ENCODE measurements at regions not wholly inside any gene's neighbourhood (a gene's known extent, or its start where the extent isn't known, plus 50 kb on each side); places are given as distances from the start of the nearest gene placed in this dataset.

DNA sequence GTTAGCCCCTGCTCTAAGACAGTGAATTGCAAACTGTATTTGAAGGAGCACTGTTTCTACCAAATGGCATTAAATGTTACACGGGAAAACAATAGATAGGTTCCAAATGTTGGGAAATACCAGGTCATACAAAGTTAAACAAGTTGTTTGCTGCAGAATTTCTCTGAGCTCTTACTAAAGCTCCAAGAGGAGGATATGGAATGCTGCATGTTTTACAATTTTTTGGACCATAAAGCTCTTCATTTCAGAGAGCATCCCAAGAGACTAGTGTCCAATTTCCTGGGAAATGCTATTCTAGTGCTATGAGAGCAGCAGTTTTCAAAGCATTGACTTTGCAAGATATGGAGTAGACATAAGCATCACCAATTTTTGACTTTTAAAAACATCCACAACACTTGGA is 155.6 kb upstream of the CCDC68 start:
- no peak overlapping the region for H3K9ac ChIP-seq (ENCODE audit: low read length)
- no peaks in the 10 kb centered on the region for H3K4me1 ChIP-seq (ENCODE audit: control insufficient read depth in 1 of 2, insufficient read depth in 2 of 2, low read length in 2 of 2)
- H2AFZ ChIP-seq (ENCODE audit: low read depth, low read length, poor library complexity, severe bottlenecking), result no peak overlapping the region
- intact Hi-C loops (cut with micrococcal nuclease), result no loop called here
- H3K36me3 ChIP-seq (ENCODE audit: control insufficient read depth in 1 of 2, insufficient read depth in 2 of 2, low read length in 2 of 2), result no peaks in the 10 kb centered on the region
- no peaks in the 10 kb centered on the region for H3K79me2 ChIP-seq (ENCODE audit: insufficient read depth, low read length)
- ChIA-PET POLR2A (no interaction called here), CTCF (no interaction called here), RAD21 (ENCODE audit: low non-redundant PET in 1 of 2, low total read pairs in 2 of 2, uncharacterized antibody in 2 of 2, unreplicated experiment in 2 of 2) (no interaction called here)
- H4K20me1 ChIP-seq (ENCODE audit: insufficient read depth), result no peaks in the 10 kb centered on the region
- H3K27ac ChIP-seq (ENCODE audit: low read depth, low read length), result no peak overlapping the region
- no peaks in the 10 kb centered on the region for H3K9me3 ChIP-seq (ENCODE audit: control insufficient read depth in 1 of 2, insufficient read depth in 1 of 2, low read depth in 1 of 2, low read length in 2 of 2)
- H3K27me3 ChIP-seq (ENCODE audit: insufficient read depth, low read length), result 0 out of 2 replicates have a peak, but pooled peaks cover 4% of the 10 kb centered on the region
- BruUV-seq (replicated peaks), result no TSS peak
- no peaks in the 10 kb centered on the region for H3K9me2 ChIP-seq (ENCODE audit: insufficient read depth)
- H3K4me2 ChIP-seq (ENCODE audit: low read length), result no peak overlapping the region
- ATAC-seq (no peak), DNase-seq (ENCODE audit: low read depth, low spot score) (no peak)
- no peak overlapping the region for H3K4me3 ChIP-seq (replicated peaks in 1 of 2; ENCODE audit: low read depth in 1 of 2, low read length in 2 of 2)
- TF ChIP-seq, protein P1, sequence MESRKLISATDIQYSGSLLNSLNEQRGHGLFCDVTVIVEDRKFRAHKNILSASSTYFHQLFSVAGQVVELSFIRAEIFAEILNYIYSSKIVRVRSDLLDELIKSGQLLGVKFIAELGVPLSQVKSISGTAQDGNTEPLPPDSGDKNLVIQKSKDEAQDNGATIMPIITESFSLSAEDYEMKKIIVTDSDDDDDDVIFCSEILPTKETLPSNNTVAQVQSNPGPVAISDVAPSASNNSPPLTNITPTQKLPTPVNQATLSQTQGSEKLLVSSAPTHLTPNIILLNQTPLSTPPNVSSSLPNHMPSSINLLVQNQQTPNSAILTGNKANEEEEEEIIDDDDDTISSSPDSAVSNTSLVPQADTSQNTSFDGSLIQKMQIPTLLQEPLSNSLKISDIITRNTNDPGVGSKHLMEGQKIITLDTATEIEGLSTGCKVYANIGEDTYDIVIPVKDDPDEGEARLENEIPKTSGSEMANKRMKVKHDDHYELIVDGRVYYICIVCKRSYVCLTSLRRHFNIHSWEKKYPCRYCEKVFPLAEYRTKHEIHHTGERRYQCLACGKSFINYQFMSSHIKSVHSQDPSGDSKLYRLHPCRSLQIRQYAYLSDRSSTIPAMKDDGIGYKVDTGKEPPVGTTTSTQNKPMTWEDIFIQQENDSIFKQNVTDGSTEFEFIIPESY (IDR thresholded peaks at IDR 0.05; ENCODE audit: extremely low read depth, insufficient replicate concordance, low read length), result no peak
- TF ChIP-seq EZH2 (IDR thresholded peaks at IDR 0.05) (no peak), ELF1 (IDR thresholded peaks at IDR 0.05; ENCODE audit: borderline replicate concordance, low read depth) (no peak), YY1 (IDR thresholded peaks at IDR 0.05; ENCODE audit: extremely low read depth, insufficient replicate concordance, low read depth, low read length) (no peak), EZH2phosphoT487 (IDR thresholded peaks at IDR 0.05; ENCODE audit: borderline replicate concordance) (no peak), FOSL1 (IDR thresholded peaks at IDR 0.05; ENCODE audit: low read depth) (no peak), POLR2A (IDR thresholded peaks at IDR 0.05; ENCODE audit: borderline replicate concordance, extremely low read depth, insufficient read depth, insufficient read length) (no peak), SRF (IDR thresholded peaks at IDR 0.05; ENCODE audit: low read depth) (no peak), ZNF274 (IDR thresholded peaks at IDR 0.05; ENCODE audit: low read depth, low read length) (no peak)
- TF ChIP-seq, protein P2, sequence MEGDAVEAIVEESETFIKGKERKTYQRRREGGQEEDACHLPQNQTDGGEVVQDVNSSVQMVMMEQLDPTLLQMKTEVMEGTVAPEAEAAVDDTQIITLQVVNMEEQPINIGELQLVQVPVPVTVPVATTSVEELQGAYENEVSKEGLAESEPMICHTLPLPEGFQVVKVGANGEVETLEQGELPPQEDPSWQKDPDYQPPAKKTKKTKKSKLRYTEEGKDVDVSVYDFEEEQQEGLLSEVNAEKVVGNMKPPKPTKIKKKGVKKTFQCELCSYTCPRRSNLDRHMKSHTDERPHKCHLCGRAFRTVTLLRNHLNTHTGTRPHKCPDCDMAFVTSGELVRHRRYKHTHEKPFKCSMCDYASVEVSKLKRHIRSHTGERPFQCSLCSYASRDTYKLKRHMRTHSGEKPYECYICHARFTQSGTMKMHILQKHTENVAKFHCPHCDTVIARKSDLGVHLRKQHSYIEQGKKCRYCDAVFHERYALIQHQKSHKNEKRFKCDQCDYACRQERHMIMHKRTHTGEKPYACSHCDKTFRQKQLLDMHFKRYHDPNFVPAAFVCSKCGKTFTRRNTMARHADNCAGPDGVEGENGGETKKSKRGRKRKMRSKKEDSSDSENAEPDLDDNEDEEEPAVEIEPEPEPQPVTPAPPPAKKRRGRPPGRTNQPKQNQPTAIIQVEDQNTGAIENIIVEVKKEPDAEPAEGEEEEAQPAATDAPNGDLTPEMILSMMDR (IDR thresholded peaks at IDR 0.05 in 2 of 3, conservative IDR thresholded peaks at IDR 0.05 in 1 of 3; ENCODE audit: borderline replicate concordance in 1 of 3, insufficient read depth in 1 of 3, low read depth in 2 of 3, low read length in 2 of 3), result no peak
- TF ChIP-seq, protein P3, sequence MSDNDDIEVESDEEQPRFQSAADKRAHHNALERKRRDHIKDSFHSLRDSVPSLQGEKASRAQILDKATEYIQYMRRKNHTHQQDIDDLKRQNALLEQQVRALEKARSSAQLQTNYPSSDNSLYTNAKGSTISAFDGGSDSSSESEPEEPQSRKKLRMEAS (IDR thresholded peaks at IDR 0.05), result no peak

All from HCT116 (cell line).